Panc1 (cell line): ENCODE measurements at regions not wholly inside any gene's neighbourhood (a gene's known extent, or its start where the extent isn't known, plus 50 kb on each side); places are given as distances from the start of the nearest gene placed in this dataset.

ENCODE experiments used
- ATAC-seq: fragments of 200-7000 bp; cut with Tn5 transposase; 2 replicates; pipeline ENCODE4 v1.9.1; 2020; ENCODE audit warnings: mild to moderate bottlenecking, moderate library complexity
- BruUV-seq: library from RNA; stranded (reverse); fragments of 400-500 nt; replicated peaks from 2 replicates; lab custom pipeline; 2021; lab: Mats Ljungman, UMichigan
- CTCF ChIA-PET: fragments of 300-600 bp; sonication (Branson Sonifier 250); formaldehyde crosslinking; loops from one replicate; lab custom pipeline; 2022; ENCODE audit warnings: antibody characterized with exemption; lab: Charles Lee
- POLR2A ChIA-PET: fragments of 300-600 bp; sonication (Branson Sonifier 250); formaldehyde crosslinking; loops from one replicate; lab custom pipeline; 2022; ENCODE audit warnings: antibody characterized with exemption; lab: Charles Lee
- DNase-seq: peaks from one replicate; pipeline ENCODE4 v3.0.0-alpha.2; 2010; ENCODE audit warnings: low read depth, low spot score
- H3K27ac ChIP-seq: 2 replicates; pipeline ENCODE4 v1.5.1; 2011; ENCODE audit warnings: mild to moderate bottlenecking, low read length, inconsistent platforms
- H3K27me3 ChIP-seq: fragments of 200-500 bp; sonication (Bioruptor generic); 2 replicates; pipeline ENCODE4 v1.6.0; 2014; ENCODE audit warnings: low read length, inconsistent platforms; ENCODE audit not compliant: control insufficient read depth, insufficient read depth
- H3K36me3 ChIP-seq: fragments of 200-500 bp; sonication (Bioruptor generic); 2 replicates; pipeline ENCODE4 v1.5.1; 2014; ENCODE audit warnings: inconsistent platforms, mild to moderate bottlenecking, low read length, moderate library complexity; ENCODE audit not compliant: control insufficient read depth, insufficient read depth
- H3K4me1 ChIP-seq: 2 replicates; pipeline ENCODE4 v1.5.1; 2011; ENCODE audit warnings: inconsistent platforms, mild to moderate bottlenecking, low read length, moderate library complexity; ENCODE audit not compliant: control insufficient read depth, insufficient read depth
- H3K4me3 ChIP-seq, 2 experiments: 2 replicates each; pipeline ENCODE4 v1.5.1; 2011 to 2012; ENCODE audit warnings: low read depth in 2 of 2, low read length in 2 of 2, mild to moderate bottlenecking in 2 of 2, inconsistent platforms in 1 of 2, moderate library complexity in 1 of 2
- H3K9me3 ChIP-seq: fragments of 200-500 bp; sonication (Bioruptor generic); 2 replicates; pipeline ENCODE4 v1.5.1; 2014; ENCODE audit warnings: low read depth, mild to moderate bottlenecking, inconsistent platforms, low read length, moderate library complexity; ENCODE audit not compliant: control insufficient read depth, insufficient read depth
- POLR2AphosphoS5 ChIP-seq: IDR thresholded peaks from 2 replicates; pipeline ENCODE4 v1.6.1; 2012; ENCODE audit warnings: mild to moderate bottlenecking, low read depth, low read length, moderate library complexity
- SIN3A ChIP-seq: IDR thresholded peaks from 2 replicates; pipeline ENCODE4 v1.6.1; 2012; ENCODE audit warnings: low read depth, mild to moderate bottlenecking, low read length, moderate library complexity, borderline replicate concordance; ENCODE audit not compliant: insufficient read depth
- TCF7L2 ChIP-seq: IDR thresholded peaks from 2 replicates; pipeline ENCODE4 v1.6.1; 2011; ENCODE audit warnings: mild to moderate bottlenecking, low read depth, low read length, inconsistent platforms
- in situ Hi-C: cut with HindIII; loops from 2 replicates; pipeline ENCODE4 v1.10.0; 2016; ENCODE audit warnings: low sequenced_read_pairs, low pct_unique_long_range_greater_than_20kb
- intact Hi-C: fragments of 100-400 bp; cut with micrococcal nuclease; formaldehyde crosslinking; loops from one replicate; pipeline ENCODE4 v1.10.0; 2022; ENCODE audit not compliant: unreplicated experiment
- TF ChIP-seq, protein P1 (sequence below), 2 experiments: IDR thresholded peaks; 2 replicates each; pipeline ENCODE4 v1.6.1; 2011 to 2012; ENCODE audit warnings: low read depth in 2 of 2, control low read depth in 1 of 2, low read length in 1 of 2, mild to moderate bottlenecking in 1 of 2, moderate library complexity in 1 of 2; ENCODE audit not compliant: insufficient read depth in 1 of 2
- TF ChIP-seq, protein P2 (sequence below): fragments of 450-650 bp; IDR thresholded peaks from 2 replicates; pipeline ENCODE4 v1.5.1; 2017; ENCODE audit warnings: mild to moderate bottlenecking

DNA sequence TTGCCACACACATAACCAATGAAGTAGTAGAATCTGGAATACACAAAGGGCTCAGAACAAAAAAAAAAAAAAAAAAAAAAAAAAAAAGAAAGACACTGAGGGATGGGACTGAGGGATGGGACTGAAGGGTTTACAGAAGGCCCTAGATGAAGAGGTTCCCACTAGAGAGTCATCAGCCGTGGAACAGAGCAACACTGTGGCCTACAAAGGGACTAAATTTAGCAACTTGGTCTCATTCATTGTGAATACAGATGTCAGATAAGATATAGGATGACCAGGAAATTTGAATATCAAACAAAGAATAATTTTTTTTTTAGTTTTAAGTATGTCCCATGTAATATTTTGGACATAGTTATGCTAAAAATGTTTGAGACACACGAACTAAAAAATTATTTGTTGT, 62.1 kb downstream of the GLUL start:
- Histone ChIP-seq H3K4me1 (no peaks in the 10 kb centered on the region), H3K27ac (no peak overlapping the region), H3K4me3 (no peak overlapping the region), H3K36me3 (no peaks in the 10 kb centered on the region), H3K9me3 (no peaks in the 10 kb centered on the region), H3K27me3 (no peaks in the 10 kb centered on the region)
- ChIA-PET POLR2A (no interaction called here), CTCF (no interaction called here)
- no peak for DNase-seq
- in situ Hi-C loops (no loop called here), intact Hi-C loops (no loop called here)
- no TSS peak for BruUV-seq
- no peak for ATAC-seq
- TF ChIP-seq, protein P1, sequence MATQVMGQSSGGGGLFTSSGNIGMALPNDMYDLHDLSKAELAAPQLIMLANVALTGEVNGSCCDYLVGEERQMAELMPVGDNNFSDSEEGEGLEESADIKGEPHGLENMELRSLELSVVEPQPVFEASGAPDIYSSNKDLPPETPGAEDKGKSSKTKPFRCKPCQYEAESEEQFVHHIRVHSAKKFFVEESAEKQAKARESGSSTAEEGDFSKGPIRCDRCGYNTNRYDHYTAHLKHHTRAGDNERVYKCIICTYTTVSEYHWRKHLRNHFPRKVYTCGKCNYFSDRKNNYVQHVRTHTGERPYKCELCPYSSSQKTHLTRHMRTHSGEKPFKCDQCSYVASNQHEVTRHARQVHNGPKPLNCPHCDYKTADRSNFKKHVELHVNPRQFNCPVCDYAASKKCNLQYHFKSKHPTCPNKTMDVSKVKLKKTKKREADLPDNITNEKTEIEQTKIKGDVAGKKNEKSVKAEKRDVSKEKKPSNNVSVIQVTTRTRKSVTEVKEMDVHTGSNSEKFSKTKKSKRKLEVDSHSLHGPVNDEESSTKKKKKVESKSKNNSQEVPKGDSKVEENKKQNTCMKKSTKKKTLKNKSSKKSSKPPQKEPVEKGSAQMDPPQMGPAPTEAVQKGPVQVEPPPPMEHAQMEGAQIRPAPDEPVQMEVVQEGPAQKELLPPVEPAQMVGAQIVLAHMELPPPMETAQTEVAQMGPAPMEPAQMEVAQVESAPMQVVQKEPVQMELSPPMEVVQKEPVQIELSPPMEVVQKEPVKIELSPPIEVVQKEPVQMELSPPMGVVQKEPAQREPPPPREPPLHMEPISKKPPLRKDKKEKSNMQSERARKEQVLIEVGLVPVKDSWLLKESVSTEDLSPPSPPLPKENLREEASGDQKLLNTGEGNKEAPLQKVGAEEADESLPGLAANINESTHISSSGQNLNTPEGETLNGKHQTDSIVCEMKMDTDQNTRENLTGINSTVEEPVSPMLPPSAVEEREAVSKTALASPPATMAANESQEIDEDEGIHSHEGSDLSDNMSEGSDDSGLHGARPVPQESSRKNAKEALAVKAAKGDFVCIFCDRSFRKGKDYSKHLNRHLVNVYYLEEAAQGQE (IDR thresholded peaks at IDR 0.05; ENCODE audit: insufficient read depth in 1 of 2, low read depth in 2 of 2, low read length in 1 of 2) = no peak
- TF ChIP-seq, protein P2, sequence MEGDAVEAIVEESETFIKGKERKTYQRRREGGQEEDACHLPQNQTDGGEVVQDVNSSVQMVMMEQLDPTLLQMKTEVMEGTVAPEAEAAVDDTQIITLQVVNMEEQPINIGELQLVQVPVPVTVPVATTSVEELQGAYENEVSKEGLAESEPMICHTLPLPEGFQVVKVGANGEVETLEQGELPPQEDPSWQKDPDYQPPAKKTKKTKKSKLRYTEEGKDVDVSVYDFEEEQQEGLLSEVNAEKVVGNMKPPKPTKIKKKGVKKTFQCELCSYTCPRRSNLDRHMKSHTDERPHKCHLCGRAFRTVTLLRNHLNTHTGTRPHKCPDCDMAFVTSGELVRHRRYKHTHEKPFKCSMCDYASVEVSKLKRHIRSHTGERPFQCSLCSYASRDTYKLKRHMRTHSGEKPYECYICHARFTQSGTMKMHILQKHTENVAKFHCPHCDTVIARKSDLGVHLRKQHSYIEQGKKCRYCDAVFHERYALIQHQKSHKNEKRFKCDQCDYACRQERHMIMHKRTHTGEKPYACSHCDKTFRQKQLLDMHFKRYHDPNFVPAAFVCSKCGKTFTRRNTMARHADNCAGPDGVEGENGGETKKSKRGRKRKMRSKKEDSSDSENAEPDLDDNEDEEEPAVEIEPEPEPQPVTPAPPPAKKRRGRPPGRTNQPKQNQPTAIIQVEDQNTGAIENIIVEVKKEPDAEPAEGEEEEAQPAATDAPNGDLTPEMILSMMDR = no peak
- TF ChIP-seq TCF7L2 (no peak), SIN3A (no peak), POLR2AphosphoS5 (no peak)

DNA sequence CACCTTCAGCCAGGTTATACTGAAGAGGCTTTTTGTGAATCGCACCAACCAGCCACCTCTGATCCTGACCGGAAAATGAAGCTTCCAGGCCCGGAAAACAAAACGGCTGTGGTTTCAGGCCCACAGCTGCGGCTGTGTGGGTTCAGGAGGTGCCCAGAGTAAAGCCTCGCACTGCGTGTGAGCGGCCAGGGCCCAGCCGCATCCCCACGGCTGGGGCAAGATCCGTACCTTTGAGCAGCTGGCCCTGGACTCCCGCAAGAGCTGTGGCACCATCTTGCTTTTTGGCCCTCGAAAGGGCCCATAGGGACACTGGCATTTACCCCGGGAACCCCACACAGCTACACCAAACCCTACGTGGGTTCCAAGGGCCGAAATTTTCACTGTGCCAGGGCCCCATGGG, 63.0 kb downstream of the GLUL start:
- DNase-seq (no peak), ATAC-seq (no peak)
- TF ChIP-seq, protein P1 (IDR thresholded peaks at IDR 0.05; ENCODE audit: insufficient read depth in 1 of 2, low read depth in 2 of 2, low read length in 1 of 2) = no peak
- no peak for TF ChIP-seq POLR2AphosphoS5
- no peak for TF ChIP-seq TCF7L2
- TF ChIP-seq, protein P2 = no peak
- no peak for TF ChIP-seq SIN3A
- H3K4me3 ChIP-seq = no peak overlapping the region
- in situ Hi-C loops (no loop called here), intact Hi-C loops (no loop called here)
- H3K4me1 ChIP-seq = no peaks in the 10 kb centered on the region
- no peaks in the 10 kb centered on the region for H3K36me3 ChIP-seq
- H3K9me3 ChIP-seq = no peaks in the 10 kb centered on the region
- ChIA-PET POLR2A (no interaction called here), CTCF (interaction anchor here (0.6 kb wide), 1 partner anchor 42 kb away, joined by 8 read pairs; no protein-coding TSS in a partner anchor)
- H3K27ac ChIP-seq = no peak overlapping the region
- BruUV-seq = no TSS peak
- H3K27me3 ChIP-seq = no peaks in the 10 kb centered on the region
